ENCODE measurements at regions not wholly inside any gene's neighbourhood (a gene's known extent, or its start where the extent isn't known, plus 50 kb on each side); places are given as distances from the start of the nearest gene placed in this dataset.

GRCh38 chrX:39773150-39773549 is 324.6 kb downstream of the BCOR start:
- TF ChIP-seq MAFK (IDR thresholded peaks at IDR 0.05; ENCODE audit: low read depth, low read length) (no peak), RAD21 (IDR thresholded peaks at IDR 0.05; ENCODE audit: low read length) (no peak), CHD1 (IDR thresholded peaks at IDR 0.05; ENCODE audit: low read depth, low read length) (no peak), MAZ (IDR thresholded peaks at IDR 0.05; ENCODE audit: borderline replicate concordance, low read depth, low read length) (no peak), USF2 (IDR thresholded peaks at IDR 0.05; ENCODE audit: low read depth, low read length) (no peak), BHLHE40 (IDR thresholded peaks at IDR 0.05; ENCODE audit: low read depth, low read length) (no peak), FOS (IDR thresholded peaks at IDR 0.05; ENCODE audit: low read depth, low read length) (no peak), CTCF (conservative IDR thresholded peaks at IDR 0.05; ENCODE audit: low read depth, low read length) (no peak), POLR2A (IDR thresholded peaks at IDR 0.05; ENCODE audit: low read depth, low read length) (no peak), RCOR1 (IDR thresholded peaks at IDR 0.05; ENCODE audit: insufficient replicate concordance, low read length) (no peak), NFE2L2 (IDR thresholded peaks at IDR 0.05; ENCODE audit: low read depth, low read length) (no peak), CEBPB (IDR thresholded peaks at IDR 0.05; ENCODE audit: low read depth, low read length) (no peak), MXI1 (IDR thresholded peaks at IDR 0.05; ENCODE audit: borderline replicate concordance, low read depth, low read length) (no peak), SMC3 (IDR thresholded peaks at IDR 0.05; ENCODE audit: low read depth, low read length) (no peak), ELK1 (IDR thresholded peaks at IDR 0.05; ENCODE audit: borderline replicate concordance, low read depth, low read length) (no peak), RFX5 (IDR thresholded peaks at IDR 0.05; ENCODE audit: low read depth, low read length) (no peak)
- ATAC-seq (ENCODE audit: low read depth) (no peak), DNase-seq (no peak)
- no peak overlapping the region for H3K18ac ChIP-seq (ENCODE audit: low read depth, low read length)
- no peak overlapping the region for H4K91ac ChIP-seq (ENCODE audit: insufficient read depth, low read depth, low read length)
- no peak overlapping the region for H3K4me2 ChIP-seq (ENCODE audit: low read depth, low read length)
- WGBS, 2 experiments (ENCODE audit: extremely low coverage in 2 of 2, insufficient read length in 1 of 2) = no CpG with 5 or more reads among the region's 3 CpGs
- 0 out of 2 replicates have a peak, but pooled peaks cover 3% of the 10 kb centered on the region for H3K9me1 ChIP-seq (ENCODE audit: insufficient read depth, low read length)
- H3K14ac ChIP-seq (replicated peaks; ENCODE audit: low read depth, low read length) = no peak overlapping the region
- H2BK5ac ChIP-seq (ENCODE audit: low read depth, low read length, poor library complexity, severe bottlenecking) = no peak overlapping the region
- H2BK20ac ChIP-seq (ENCODE audit: low read depth, low read length) = no peak overlapping the region
- dilution Hi-C loops (cut with HindIII; ENCODE audit: low sequenced_read_pairs, unreplicated experiment) (no loop called here), intact Hi-C loops (cut with micrococcal nuclease) (no loop called here), in situ Hi-C loops (cut with MboI; ENCODE audit: low sequenced_read_pairs) (no loop called here)
- POLR2A ChIA-PET (ENCODE audit: unreplicated experiment) = no interaction called here
- H3K56ac ChIP-seq (ENCODE audit: extremely low read depth, insufficient read depth, low read length) = no peak overlapping the region
- no peak overlapping the region for H4K8ac ChIP-seq (ENCODE audit: low read depth in 2 of 2, low read length in 2 of 2)
- H3K27ac ChIP-seq (ENCODE audit: insufficient read depth, low read length) = no peak overlapping the region
- H4K20me1 ChIP-seq (ENCODE audit: insufficient read depth, low read length) = no peaks in the 10 kb centered on the region
- H3K4me1 ChIP-seq (ENCODE audit: control insufficient read depth, insufficient read depth, low read length) = peaks cover 2% of the 10 kb centered on the region
- no peak overlapping the region for H3K4ac ChIP-seq (ENCODE audit: low read depth, low read length)
- H3K79me1 ChIP-seq (ENCODE audit: low read depth in 1 of 2, low read length in 2 of 2) = no peaks in the 10 kb centered on the region
- peaks cover 7% of the 10 kb centered on the region; the same call in 1 of the 2 replicates for H3K27me3 ChIP-seq (ENCODE audit: control insufficient read depth, insufficient read depth, low read length)
- no peak overlapping the region for H4K5ac ChIP-seq (ENCODE audit: low read depth, low read length)
- H3K9me3 ChIP-seq (ENCODE audit: control insufficient read depth, insufficient read depth, low read length) = no peaks in the 10 kb centered on the region
- H3K9ac ChIP-seq (ENCODE audit: low read depth, low read length) = no peak overlapping the region
- H3K4me3 ChIP-seq (ENCODE audit: insufficient read depth, low read depth, low read length) = no peak overlapping the region
- H3K36me3 ChIP-seq (ENCODE audit: control insufficient read depth, insufficient read depth, low read length) = no peaks in the 10 kb centered on the region
- 0 out of 3 replicates have a peak overlapping the region, but pooled peaks have one; percentile 57 for H2BK15ac ChIP-seq (ENCODE audit: low read depth, low read length)
- H3K23ac ChIP-seq (ENCODE audit: low read depth, low read length) = no peak overlapping the region
- H2BK120ac ChIP-seq (ENCODE audit: low read depth, low read length) = no peak overlapping the region
- H2AFZ ChIP-seq (replicated peaks; ENCODE audit: low read length, poor library complexity) = no peak overlapping the region
- no peak overlapping the region for H2AK5ac ChIP-seq (ENCODE audit: low read depth, low read length)
- no TSS peak for BruUV-seq (replicated peaks)
- H2AK9ac ChIP-seq (replicated peaks; ENCODE audit: low read depth, low read length, poor library complexity) = no peak overlapping the region
- CTCF ChIA-PET = interaction anchor here (0.6 kb wide), 1 partner anchor 26 kb away, joined by 3 read pairs; no protein-coding TSS in a partner anchor

Measured in IMR-90 (cell line).